HepG2 (cell line): ENCODE measurements at regions not wholly inside any gene's neighbourhood (a gene's known extent, or its start where the extent isn't known, plus 50 kb on each side); places are given as distances from the start of the nearest gene placed in this dataset.

ENCODE experiments used
- DMTF1 ChIP-seq: sonication (generic); formaldehyde crosslinking; IDR thresholded peaks from 2 replicates; pipeline ENCODE4 v1.4.0; 2020; ENCODE audit warnings: mild to moderate bottlenecking, missing genetic modification reagents
- FUBP1 ChIP-seq: sonication (generic); formaldehyde crosslinking; IDR thresholded peaks from 2 replicates; pipeline ENCODE4 v1.5.1; 2020; ENCODE audit warnings: missing genetic modification reagents, mild to moderate bottlenecking, borderline replicate concordance
- HES4 ChIP-seq: sonication (generic); formaldehyde crosslinking; IDR thresholded peaks from 2 replicates; pipeline ENCODE4 v1.9.0; 2021; ENCODE audit warnings: mild to moderate bottlenecking, missing genetic modification reagents, borderline replicate concordance
- HMGA1 ChIP-seq: sonication (generic); formaldehyde crosslinking; conservative IDR thresholded peaks from 2 replicates; pipeline ENCODE4 v1.4.0; 2020; ENCODE audit warnings: missing genetic modification reagents
- MXD4 ChIP-seq: IDR thresholded peaks from 2 replicates; pipeline ENCODE4 v1.6.1; 2016; ENCODE audit warnings: mild to moderate bottlenecking, missing biosample characterization, missing genetic modification reagents
- SYNCRIP ChIP-seq: fragments of 200-400 bp; formaldehyde crosslinking; IDR thresholded peaks from 2 replicates; pipeline ENCODE4 v1.6.1; 2018; ENCODE audit warnings: mild to moderate bottlenecking, low read depth, low read length; ENCODE audit not compliant: insufficient read depth
- THAP11 ChIP-seq: IDR thresholded peaks from 2 replicates; pipeline ENCODE4 v1.6.1; 2016; ENCODE audit warnings: missing biosample characterization, missing genetic modification reagents
- ZKSCAN5 ChIP-seq: sonication (generic); formaldehyde crosslinking; IDR thresholded peaks from 2 replicates; pipeline ENCODE4 v1.5.1; 2020; ENCODE audit warnings: mild to moderate bottlenecking, missing genetic modification reagents
- ZNF790 ChIP-seq: sonication (generic); formaldehyde crosslinking; IDR thresholded peaks from 2 replicates; pipeline ENCODE4 v1.8.0; 2022; ENCODE audit warnings: missing genetic modification reagents, mild to moderate bottlenecking, borderline replicate concordance
- ZSCAN29 ChIP-seq: sonication (generic); formaldehyde crosslinking; conservative IDR thresholded peaks from 2 replicates; pipeline ENCODE4 v1.4.0; 2020; ENCODE audit warnings: mild to moderate bottlenecking, missing genetic modification reagents
- TF ChIP-seq, protein P1 (sequence below): sonication (generic); formaldehyde crosslinking; IDR thresholded peaks from 2 replicates; pipeline ENCODE4 v1.5.0; 2020; ENCODE audit warnings: mild to moderate bottlenecking, missing genetic modification reagents

DNA sequence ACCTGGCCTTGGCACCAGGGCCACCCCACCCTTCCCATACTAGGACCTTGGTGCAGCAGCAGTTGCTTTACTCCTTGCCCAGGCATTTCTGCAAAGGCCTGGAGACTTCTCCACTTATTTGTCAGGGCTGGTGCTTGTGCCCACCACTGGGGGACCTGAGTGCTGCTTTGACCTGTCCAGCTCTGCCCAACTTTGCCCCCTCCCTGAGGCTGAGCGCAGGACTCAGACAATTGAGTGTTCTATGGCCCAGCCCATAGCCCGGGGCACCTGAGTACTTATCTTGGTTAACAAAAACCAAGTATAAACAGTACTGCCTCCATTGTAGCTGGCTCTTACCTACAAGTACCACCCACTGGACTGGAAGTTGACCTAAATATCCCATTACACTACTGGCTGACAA is 406.1 kb upstream of the CHD1 start (continued):
- no peak for TF ChIP-seq FUBP1
- no peak for TF ChIP-seq MXD4
- TF ChIP-seq THAP11 (CRISPR knock-in tag): no peak
- no peak for TF ChIP-seq DMTF1
- TF ChIP-seq ZKSCAN5 (CRISPR knock-in tag): no peak
- no peak for TF ChIP-seq ZNF790 (CRISPR knock-in tag)
- TF ChIP-seq HES4 (CRISPR knock-in tag): no peak
- no peak for TF ChIP-seq SYNCRIP
- no peak for TF ChIP-seq ZSCAN29 (CRISPR knock-in tag)
- TF ChIP-seq HMGA1 (CRISPR knock-in tag): no peak
- TF ChIP-seq, protein P1, sequence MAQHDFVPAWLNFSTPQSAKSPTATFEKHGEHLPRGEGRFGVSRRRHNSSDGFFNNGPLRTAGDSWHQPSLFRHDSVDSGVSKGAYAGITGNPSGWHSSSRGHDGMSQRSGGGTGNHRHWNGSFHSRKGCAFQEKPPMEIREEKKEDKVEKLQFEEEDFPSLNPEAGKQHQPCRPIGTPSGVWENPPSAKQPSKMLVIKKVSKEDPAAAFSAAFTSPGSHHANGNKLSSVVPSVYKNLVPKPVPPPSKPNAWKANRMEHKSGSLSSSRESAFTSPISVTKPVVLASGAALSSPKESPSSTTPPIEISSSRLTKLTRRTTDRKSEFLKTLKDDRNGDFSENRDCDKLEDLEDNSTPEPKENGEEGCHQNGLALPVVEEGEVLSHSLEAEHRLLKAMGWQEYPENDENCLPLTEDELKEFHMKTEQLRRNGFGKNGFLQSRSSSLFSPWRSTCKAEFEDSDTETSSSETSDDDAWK (CRISPR knock-in tag): no peak
